ENCODE measurements at regions not wholly inside any gene's neighbourhood (a gene's known extent, or its start where the extent isn't known, plus 50 kb on each side); places are given as distances from the start of the nearest gene placed in this dataset.

DNA sequence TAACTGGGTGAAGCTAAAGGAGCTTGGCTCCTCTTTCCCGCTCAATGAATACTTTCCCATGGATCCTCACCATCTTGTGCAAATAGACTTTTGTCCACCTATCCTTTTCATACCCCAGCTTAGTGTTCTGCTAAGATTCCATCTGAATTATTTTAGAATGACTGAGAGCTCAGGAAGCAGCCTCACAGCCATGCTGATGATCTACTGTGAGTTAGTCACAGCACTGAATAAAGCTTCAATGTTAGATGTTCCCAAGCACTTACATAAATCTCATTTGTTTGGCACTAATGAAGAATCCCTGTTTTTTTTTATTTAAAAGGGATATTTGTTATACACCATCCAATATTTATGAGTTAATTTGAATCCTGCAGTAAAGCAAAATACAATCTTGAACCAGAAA is 317.6 kb upstream of the TRPC7 start:
- no peak for DNase-seq

DNA sequence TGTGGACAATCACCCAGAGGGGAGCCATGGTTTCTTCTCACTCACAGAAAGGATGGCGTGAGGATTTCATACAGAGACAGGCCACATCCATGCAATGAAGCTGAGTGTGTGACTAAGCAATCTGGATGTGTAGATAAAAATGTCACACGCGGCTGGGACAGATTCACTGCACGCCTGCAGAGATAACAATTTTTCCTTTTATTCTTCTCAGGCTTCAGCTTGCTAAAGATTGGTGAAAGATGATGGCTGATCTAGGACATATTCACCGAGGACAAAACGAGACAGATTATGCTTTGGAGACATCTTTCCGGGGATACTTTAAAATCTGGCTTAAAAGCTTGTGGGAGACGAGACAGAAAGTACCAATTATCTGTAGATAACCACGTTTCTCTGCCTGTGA is 313.9 kb upstream of the TRPC7 start:
- DNase-seq, result no peak

DNA sequence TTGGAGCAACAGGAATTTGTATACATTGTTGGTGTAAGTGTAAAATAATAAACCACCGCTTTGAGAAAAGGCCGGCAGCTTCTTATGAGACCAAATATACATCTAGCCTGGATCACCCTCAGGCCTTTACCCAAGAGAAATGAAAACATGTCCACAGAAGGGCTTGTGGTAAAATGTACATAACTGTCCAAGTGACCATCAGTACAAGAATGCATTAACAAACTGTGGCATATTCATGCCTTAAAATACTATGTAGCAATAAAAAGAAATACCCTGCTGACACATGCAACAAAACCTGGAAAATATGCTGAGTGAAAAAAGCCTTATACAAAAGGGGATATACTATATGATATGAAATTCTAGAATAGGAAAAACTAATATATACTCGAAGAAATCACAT is 311.9 kb upstream of the TRPC7 start:
- DNase-seq, result no peak

DNA sequence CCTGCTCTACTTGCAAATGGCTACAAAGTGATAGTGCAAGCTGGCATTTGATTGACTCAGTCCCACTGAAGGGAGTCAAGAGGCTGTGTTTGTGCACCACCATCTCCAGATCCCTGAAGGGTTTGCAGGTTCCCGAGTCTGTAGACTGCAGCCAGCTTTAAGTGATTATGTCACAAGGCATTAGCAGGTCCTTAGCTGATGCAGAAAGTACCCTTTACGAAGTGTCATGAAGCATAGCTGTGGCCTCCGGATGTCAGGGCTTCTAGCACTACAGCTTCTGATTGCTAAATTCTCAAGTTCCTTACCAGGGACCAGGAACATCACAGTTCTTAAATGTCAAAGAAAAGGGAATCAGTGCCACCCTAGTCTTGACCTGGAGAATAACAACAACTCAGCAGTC is 311.3 kb upstream of the TRPC7 start:
- no peak for DNase-seq

DNA sequence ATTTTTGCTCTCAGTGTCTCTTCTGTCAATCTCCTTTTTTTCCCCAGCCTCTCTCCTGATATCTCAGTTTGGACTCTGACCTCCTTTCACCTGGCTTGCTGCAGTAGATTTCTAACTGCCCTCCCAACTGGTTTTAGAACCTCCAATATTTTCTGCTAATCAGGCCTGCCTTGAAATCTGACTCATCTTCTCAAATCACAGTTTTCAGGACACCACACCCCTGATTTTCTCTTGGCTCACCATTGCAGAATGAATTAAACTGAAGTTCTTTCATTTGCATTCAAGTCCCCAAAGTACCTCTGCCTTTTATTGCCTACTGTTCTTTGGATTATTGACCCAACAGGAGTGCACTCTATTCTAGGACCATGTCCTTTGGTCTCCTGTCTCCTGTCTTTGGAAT is 310.4 kb upstream of the TRPC7 start:
- DNase-seq, result no peak

DNA sequence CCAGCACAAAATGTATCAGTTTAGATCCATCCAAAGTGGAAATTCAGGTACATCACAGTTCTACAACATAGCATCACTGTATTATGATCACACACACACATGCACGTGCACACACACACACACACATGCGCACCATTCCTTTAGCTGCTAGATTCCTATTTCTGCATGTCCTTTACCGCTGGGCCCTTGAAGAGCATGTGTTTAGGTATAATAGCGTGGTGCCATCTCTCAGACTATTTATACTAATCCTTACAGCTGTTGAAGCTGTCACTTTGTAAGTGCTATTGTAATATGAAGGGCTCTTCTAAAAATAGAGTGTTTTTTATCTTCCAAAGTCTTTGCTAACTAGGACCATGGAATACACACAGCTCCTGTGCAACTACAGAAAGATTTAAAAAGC is 308.8 kb upstream of the TRPC7 start:
- DNase-seq, result no peak

DNA sequence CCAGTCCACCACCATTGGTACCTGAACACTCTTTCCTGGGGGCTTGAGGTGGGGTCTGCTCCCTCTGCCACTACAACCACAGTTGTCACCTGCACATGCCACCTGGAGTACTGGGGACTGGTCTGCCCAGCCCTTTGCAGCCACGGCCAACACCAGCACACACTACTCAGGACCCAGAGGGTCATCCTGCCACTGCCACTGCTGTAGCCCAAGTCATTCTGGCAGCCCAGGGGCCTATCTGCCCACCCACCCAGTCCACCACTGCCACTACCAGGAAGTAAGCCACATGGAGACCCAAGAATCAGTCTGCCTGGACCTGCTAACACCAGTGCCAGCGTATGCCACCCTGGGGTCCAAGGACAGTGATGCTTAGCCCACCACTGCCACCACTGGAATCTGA is 302.4 kb upstream of the TRPC7 start:
- no peak for DNase-seq

DNA sequence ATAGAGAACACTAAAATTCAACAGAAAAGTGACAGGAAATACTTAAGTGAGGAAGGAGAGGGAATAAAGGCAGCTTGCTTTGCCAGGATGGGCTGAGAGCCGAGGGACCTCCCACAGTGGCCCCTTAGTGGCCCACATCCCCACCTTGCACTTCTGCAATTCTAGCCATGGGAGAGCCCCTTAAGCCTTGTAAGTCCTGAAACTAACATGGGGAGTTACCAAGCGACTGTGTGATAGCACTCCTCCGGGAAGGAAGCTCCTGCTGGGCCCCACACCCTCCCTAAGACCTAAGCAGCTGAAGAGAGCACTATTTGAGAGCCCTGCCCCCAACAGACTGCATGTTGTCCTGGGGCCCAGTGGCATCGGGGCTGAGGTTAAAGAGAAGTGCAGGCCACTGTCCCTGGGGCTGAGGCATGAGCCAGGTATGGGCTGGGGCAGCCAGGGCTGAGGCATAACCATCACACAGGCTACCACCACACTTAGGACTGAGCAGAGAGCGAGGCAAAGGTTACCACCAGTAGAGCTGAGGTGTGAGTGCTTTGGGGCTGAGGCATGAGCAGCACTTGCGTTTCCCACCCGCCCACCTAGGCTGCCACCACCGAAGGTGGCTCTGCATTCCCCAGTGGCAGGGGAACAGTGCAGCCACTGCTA is 301.8 kb upstream of the TRPC7 start:
- no peak for DNase-seq

DNA sequence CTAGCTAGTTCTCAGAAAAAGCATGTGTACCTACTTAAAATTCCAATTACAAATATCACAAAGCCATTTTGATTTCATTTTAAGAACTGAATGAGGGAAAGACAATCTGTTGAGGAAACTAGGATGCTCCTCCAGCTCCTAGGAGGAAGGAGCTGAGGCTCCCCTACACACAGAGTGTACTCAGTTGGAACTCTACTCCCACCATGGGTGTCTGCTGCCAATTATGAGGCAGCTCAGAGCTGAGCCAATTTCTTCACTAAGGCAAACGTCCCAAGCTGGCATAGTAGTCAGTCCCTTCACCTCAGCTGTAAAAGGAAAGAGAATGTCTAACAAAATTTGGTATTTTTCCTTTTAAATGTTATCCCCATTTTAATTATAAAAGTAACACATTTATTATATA is 300.0 kb upstream of the TRPC7 start:
- DNase-seq, result no peak

DNA sequence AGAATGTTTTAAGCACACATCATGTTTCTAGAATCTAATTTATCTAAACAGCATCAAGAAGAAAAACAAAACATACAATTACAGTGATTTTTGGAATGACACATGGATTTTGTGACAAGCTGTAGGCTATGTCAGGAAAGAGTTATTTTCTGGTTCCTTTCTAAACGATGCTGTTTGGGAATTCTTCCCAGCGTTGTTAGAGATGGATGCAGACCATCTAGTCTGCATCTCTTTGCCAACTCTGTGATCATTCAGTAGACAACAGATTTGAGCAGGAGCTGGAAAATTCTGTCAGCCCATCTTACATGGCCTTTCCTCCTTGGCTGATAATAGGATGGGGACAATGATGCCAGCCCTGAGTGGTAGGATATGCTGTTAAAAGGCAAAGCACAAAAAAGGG is 295.7 kb upstream of the TRPC7 start:
- DNase-seq, result no peak

DNA sequence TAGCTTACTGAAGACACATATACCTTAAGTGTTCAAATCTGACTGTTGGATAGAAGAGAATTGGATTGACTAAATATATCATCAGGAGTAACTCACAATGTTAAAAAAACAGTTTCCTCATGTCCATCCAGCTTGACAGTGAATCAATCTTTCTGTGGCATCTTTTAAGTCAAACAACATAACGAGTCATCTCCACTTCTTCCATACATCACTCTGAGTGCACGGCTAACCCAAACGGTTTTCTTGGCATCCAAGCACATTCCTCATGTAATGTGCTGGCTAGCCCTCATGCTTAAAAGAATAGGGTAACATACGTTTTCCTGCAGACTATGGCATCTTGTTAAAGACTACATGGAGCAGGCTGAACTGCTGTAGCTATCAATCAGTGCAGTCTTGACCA is 291.5 kb upstream of the TRPC7 start:
- DNase-seq, result no peak

DNA sequence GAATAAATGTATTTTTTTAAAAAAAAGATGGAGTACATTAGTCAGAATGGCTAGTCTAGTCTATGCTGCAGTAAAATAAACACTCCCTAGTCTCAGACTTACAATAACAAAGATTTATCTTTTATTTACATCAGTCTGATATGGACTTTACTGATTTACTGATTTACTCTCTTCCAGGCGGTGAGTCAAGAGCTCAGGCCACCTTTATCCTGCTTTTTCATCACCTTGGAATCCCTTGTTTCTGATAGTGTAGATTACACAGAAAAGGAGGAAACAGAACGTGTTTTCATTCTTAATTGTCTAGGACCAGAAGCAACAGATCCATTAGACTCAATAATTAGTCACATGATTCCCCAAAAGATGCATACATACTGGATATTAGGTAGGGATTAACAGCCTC is 290.1 kb upstream of the TRPC7 start:
- no peak for DNase-seq

DNA sequence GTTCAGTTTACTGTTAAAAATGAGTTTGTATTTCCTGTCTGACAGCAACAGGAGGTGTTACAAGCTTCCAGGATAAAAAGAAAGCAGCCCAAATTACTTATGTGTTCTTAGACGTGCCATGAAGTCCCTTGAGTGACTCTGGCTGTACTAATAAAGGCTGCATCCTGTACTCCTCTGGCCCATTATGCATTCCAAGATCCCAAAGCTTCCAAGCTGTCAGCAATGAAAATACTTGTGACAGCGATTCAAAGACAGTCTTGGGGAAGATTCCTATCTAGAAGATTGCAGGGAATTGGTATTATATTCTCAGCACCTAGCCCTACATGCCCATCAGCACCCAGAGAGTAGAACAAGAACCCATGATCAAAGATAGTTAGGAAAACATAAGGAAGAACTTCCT is 281.6 kb upstream of the TRPC7 start:
- DNase-seq, result no peak

DNA sequence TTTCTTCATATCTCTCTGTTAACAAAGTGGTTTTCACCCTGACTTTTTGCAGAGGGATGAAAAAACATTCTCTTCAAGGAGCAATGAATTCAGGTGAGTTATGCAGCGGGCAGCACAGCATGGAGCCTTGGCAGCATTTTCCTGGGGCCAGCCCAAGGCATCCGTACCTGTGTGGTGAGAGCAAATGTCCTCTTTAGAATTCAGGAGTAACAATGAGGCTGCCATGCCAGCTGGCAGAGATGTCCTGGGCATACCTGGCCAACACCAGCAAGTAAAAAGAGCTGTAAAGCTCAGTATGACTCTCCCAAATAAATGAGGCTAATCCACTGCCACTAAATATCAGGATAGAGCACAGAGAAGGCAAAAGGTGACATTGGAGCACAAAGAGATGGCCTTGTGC is 277.6 kb upstream of the TRPC7 start:
- no peak for DNase-seq

DNA sequence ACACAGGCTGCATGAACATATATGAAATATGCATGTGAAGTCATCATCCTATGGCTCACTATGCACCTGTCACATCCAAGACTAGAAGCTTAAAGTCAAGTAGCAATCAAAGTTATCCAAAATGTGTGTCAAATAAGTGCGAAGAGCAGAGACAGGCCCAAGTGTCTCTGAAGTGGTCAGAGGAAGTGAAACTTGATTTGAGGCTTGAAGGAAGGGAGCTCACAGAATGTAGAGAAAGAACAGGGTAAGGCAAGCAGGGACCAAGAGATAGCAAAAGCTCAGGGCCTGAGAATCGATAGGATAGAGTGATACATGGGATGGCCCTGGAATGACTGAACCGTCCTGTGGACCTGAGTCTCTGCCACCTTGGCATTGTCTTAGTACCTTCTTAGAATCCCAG is 274.3 kb upstream of the TRPC7 start:
- no peak for DNase-seq

DNA sequence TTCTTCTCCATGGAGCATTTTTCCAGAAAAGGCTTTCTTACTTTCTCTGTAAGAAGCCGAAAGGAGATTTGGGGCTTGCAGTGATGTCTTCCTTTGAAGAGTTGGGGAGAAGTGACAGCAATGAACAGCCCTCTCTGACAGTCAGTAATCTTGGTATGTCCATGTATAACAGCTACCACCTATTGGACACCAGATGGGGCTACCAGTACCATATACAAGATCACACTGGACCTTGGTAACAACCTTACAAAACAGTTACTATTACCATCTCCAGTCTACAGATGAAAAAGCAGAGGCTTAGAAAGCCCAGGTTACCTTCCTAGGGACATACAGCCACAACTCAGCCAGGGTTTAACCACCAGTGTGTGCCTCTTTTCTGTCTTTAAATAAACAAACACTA is 272.7 kb upstream of the TRPC7 start:
- DNase-seq, result no peak

DNA sequence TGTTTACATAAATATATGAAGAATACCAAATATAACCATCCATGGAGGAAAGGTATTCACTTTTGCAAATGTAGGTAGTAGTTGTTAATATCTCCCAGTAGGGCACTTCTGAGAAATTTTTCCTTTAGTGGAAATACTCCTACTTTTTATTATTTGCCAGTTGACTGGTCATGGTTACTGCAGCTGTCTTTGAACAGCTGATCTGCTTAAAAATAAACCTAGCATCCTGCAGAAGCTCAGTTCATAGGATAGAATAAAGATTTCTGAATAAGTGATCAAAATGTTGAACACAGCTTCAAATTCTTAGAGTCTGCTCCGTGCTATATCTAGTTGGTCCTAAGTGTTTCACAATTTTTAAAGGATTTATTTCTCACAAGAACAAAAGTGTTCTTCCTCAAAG is 270.7 kb upstream of the TRPC7 start:
- no peak for DNase-seq

DNA sequence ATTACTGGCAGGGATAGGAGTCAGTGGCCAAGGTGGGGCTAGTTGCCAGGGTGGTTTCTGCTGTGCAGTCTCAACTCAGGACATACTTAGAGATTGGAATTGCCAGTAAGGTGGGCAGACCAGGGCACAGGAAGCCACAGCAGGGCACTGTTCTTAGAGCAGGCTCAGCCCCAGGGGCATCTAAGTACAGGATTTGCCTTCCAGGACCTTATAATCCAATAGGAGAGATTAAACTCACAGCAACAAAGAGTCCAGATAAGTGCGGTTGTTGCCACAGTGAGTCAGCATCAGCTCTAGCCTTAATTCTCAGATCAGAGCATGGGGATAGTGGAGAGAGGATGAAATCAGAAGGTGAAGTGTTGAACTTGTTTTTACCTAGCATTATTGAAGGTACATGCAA is 265.8 kb upstream of the TRPC7 start:
- DNase-seq, result no peak

DNA sequence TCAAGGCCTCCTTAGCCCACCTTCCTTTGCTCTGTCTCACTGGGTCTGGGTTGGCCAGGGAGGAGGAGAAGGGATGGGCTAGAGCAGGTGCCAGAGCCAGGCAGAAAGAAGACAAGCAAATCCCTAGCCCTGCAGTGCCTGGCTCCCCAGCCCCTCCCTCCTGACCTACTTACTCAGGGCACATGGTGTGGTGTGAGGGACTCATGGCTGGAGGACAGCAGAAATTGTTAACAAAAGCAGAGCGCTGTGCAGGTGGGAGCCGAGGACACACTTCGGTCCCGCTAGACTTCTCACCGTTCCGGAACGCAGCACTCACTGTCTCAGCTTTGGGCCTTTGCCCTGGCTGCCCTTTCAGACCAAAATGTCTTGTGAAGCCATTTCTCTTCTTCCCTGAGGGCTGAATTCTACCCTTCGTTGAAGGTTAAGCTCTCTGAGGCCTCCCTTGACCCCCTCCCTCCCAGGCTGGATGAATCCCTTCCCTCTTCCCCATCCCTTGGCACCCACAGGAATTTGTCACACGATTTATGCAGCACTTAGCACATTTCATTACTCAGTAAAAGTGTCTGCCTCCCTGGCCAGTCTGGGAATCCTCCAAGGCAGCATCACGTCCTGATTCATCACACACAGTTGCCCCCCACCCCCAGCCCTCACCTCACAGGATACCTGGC is 263.9 kb upstream of the TRPC7 start:
- no peak for DNase-seq

DNA sequence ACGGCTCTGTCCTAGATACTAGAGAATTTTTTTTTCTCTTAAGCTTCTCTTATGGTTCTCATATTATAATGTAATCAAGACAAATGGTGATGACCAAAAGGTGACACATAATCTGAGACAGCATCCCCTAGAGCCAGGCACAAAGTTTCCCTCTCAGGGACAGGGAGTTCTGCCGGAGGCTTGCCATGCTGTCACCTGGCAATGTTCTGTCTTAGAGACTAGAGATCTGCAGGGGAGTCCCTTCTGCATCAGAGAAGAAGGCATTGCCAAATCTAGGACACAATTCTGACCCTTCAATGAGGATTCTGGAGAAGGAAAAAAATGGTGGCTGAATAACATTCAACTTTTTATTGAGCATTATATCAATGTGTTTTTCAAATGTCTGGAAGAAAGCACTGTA is 261.2 kb upstream of the TRPC7 start:
- no peak for DNase-seq

DNA sequence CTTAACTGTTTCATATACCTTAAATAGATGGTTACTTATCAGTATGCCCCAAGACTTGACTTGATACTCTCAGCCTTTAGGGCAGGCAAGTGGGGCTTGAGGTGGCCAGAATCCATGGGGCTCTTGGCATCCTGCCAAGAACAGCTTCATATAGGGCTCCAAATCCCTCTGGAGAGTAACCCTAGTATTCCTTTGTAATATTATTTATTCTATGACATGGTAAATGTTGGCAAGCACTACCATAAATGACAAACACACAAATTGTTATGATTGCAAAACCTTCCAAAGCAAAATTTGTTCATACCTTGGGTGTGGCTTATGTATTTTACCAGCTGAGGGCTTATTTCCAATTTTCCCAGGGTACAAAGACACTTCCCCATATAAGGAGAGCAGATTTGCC is 257.4 kb upstream of the TRPC7 start:
- DNase-seq, result no peak

DNA sequence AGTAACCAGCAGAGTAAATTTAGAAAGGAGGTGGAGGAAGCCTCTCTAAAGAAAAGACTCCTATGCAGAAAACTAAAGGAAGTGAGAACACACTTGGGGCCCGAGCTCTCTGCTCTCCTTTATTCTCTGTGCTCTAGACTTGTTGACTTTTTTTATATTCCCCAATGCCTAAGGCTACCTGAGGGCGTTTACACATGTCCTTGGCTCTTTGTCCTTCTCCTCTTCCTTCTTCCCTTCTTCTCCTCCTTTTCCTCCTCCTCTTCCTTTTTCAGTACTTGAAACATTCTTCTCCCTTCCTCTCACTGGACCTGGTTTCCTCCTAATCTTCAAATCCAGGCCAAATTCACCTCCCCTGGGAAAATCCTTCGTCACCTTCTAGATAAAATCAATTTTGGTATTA is 256.4 kb upstream of the TRPC7 start:
- DNase-seq, result no peak

DNA sequence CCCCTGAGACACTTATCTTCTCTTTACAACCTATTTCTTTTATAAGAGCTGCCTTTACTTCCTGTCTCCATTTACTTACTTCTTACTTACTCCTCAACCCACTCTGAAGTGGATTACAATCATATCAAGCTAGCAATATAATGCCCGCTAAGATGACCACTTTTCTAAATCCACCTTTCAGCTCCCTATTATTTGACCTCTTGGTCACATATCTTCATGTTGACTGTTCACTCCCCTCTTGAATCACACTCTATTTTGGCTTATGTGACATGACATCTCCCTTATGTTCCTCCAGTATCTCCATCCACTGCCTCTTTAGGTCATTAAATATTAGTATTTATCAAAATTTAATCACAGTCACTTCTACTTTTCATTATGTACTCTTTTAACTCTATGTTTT is 255.3 kb upstream of the TRPC7 start:
- DNase-seq, result no peak

DNA sequence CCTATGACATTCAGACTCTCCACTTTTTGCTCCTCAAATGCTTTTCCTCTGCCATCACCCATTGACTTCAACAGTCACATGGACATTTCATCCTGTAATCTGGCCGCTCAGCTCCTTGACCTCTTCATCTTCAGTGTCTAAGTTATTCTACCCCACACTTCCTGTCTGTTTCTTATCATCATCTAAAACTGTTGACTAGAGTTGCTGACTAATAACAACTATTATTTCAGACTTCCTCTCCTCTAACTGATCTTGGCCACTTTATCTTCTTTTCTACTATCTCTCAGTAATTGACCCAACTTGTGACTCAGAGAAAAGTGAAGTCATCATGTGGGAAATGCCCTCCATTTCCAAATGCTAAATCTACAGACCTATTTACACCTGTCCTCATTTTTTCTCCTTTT is 254.7 kb upstream of the TRPC7 start:
- no peak for DNase-seq

DNA sequence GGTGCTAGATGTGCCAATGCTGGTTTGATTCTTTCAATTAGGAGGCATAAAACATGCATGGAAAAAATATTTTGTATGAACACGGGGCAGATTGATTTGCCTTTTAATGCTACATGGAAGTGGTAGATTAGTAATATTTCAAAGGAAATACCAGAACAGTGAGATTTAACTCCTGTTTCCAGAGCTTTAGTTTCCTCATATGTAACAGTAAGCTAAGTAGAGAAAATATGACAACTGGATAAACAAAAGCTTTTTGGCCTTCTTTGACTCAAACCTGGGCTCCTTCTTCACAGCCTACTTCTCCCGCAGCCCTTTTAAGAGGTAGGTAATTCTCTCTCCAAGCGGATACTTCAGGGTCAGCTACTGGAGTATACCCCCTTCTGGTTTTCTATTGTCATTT is 254.2 kb upstream of the TRPC7 start:
- no peak for DNase-seq
